HepG2 (cell line): ENCODE measurements at regions not wholly inside any gene's neighbourhood (a gene's known extent, or its start where the extent isn't known, plus 50 kb on each side); places are given as distances from the start of the nearest gene placed in this dataset.

Experiments used
- FOXA1 ChIP-seq, 2 experiments: fragments of 450-650 bp in 1 of 2; sonication (generic) in 1 of 2; formaldehyde crosslinking in 1 of 2; IDR thresholded peaks; 2 replicates each; pipeline versions ENCODE4 v1.4.0 to v1.6.1; 2016 to 2020; ENCODE audit warnings: missing genetic modification reagents in 1 of 2
- FOXA3 ChIP-seq: IDR thresholded peaks from 2 replicates; pipeline ENCODE4 v1.6.1; 2016; ENCODE audit warnings: missing genetic modification reagents, missing compliant biosample characterization
- HNRNPK ChIP-seq: fragments of 200-400 bp; formaldehyde crosslinking; IDR thresholded peaks from 2 replicates; pipeline ENCODE4 v1.6.1; 2018; ENCODE audit warnings: low read length, low read depth, moderate library complexity, mild to moderate bottlenecking; ENCODE audit not compliant: poor library complexity, severe bottlenecking
- MTA1 ChIP-seq: sonication (generic); formaldehyde crosslinking; IDR thresholded peaks from 2 replicates; pipeline ENCODE4 v1.4.0; 2020; ENCODE audit warnings: missing genetic modification reagents, mild to moderate bottlenecking, borderline replicate concordance
- PAX8 ChIP-seq: sonication (generic); formaldehyde crosslinking; IDR thresholded peaks from 2 replicates; pipeline ENCODE4 v1.8.0; 2022; ENCODE audit warnings: mild to moderate bottlenecking, missing genetic modification reagents, borderline replicate concordance
- REPIN1 ChIP-seq: sonication (generic); formaldehyde crosslinking; IDR thresholded peaks from 2 replicates; pipeline ENCODE4 v1.8.0; 2022; ENCODE audit warnings: missing genetic modification reagents, low read depth, mild to moderate bottlenecking, borderline replicate concordance
- RFXANK ChIP-seq: IDR thresholded peaks from 2 replicates; pipeline ENCODE4 v1.6.1; 2016
- SATB2 ChIP-seq: sonication (generic); formaldehyde crosslinking; IDR thresholded peaks from 2 replicates; pipeline ENCODE4 v1.5.0; 2020; ENCODE audit warnings: missing genetic modification reagents
- SOX6 ChIP-seq, 2 experiments: fragments of 450-650 bp in 1 of 2; sonication (generic) in 1 of 2; formaldehyde crosslinking in 1 of 2; IDR thresholded peaks; 2 replicates each; pipeline versions ENCODE4 v1.4.0 to v1.6.1; 2017 to 2020; ENCODE audit warnings: antibody characterized with exemption in 1 of 2, mild to moderate bottlenecking in 1 of 2, missing genetic modification reagents in 1 of 2
- ZNF746 ChIP-seq: sonication (generic); formaldehyde crosslinking; IDR thresholded peaks from 2 replicates; pipeline ENCODE4 v1.8.0; 2022; ENCODE audit warnings: mild to moderate bottlenecking, missing genetic modification reagents
- ZNF777 ChIP-seq: sonication (generic); formaldehyde crosslinking; IDR thresholded peaks from 2 replicates; pipeline ENCODE4 v1.4.0; 2020; ENCODE audit warnings: missing genetic modification reagents
- ZNF841 ChIP-seq: sonication (generic); formaldehyde crosslinking; IDR thresholded peaks from 2 replicates; pipeline ENCODE4 v1.8.1; 2023; ENCODE audit warnings: missing genetic modification reagents, borderline replicate concordance
- TF ChIP-seq, protein P1 (sequence below): sonication (generic); formaldehyde crosslinking; IDR thresholded peaks from 2 replicates; pipeline ENCODE4 v1.4.0; 2020; ENCODE audit warnings: missing genetic modification reagents, borderline replicate concordance
- TF ChIP-seq, protein P2 (sequence below): sonication (generic); formaldehyde crosslinking; IDR thresholded peaks from 2 replicates; pipeline ENCODE4 v1.5.1; 2020; ENCODE audit warnings: missing genetic modification reagents, mild to moderate bottlenecking, borderline replicate concordance
- TF ChIP-seq, protein P3 (sequence below): sonication (generic); formaldehyde crosslinking; IDR thresholded peaks from 2 replicates; pipeline ENCODE4 v1.4.0; 2020; ENCODE audit warnings: mild to moderate bottlenecking, missing genetic modification reagents
- TF ChIP-seq, protein P4 (sequence below): sonication (generic); formaldehyde crosslinking; IDR thresholded peaks from 2 replicates; pipeline ENCODE4 v1.4.0; 2020; ENCODE audit warnings: low read depth, mild to moderate bottlenecking, missing genetic modification reagents
- TF ChIP-seq, protein P5 (sequence below), 2 experiments: sonication (generic) in 1 of 2; formaldehyde crosslinking in 1 of 2; IDR thresholded peaks; 2 replicates each; pipeline versions ENCODE4 v1.4.0 to v1.6.1; 2018 to 2020; ENCODE audit warnings: missing genetic modification reagents in 2 of 2, borderline replicate concordance in 1 of 2, low read depth in 1 of 2, mild to moderate bottlenecking in 1 of 2, missing biosample characterization in 1 of 2
- TF ChIP-seq, protein P6 (sequence below): sonication (generic); formaldehyde crosslinking; IDR thresholded peaks from 2 replicates; pipeline ENCODE4 v1.5.0; 2020; ENCODE audit warnings: mild to moderate bottlenecking, missing genetic modification reagents, moderate library complexity

DNA sequence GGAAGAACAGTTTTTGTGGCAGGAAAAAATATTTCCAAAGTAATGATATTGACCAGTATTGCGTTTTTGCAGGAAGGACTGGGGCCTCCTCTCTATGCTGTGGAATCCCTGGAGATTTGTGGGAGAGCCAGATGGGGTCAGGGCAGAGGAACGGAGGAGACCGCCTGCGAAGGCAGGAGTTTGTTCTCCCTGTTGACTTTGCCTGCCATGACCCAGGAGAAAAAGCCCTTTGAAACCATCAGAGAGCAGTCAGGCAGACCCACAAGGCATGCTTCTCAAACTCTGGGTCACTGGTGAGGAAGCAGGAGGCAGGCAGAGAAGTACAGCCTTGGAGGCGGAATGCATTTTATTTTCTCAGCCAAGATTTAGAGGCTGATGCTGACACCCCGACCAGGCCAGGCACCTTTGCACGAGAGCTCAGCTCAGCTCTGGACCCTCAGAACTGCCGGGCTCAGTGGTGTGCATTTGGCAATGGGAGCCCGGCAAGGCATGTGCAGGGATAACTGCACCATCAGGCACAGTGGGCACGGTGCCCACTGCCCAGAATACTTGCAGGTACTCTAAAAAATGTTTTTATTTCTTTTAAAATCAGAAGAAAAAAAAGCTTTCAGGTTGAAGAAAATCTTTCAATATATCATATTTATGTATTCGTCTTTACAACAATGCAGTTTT lies 410.4 kb downstream of the RPS24 start (continued):
- TF ChIP-seq, protein P1, sequence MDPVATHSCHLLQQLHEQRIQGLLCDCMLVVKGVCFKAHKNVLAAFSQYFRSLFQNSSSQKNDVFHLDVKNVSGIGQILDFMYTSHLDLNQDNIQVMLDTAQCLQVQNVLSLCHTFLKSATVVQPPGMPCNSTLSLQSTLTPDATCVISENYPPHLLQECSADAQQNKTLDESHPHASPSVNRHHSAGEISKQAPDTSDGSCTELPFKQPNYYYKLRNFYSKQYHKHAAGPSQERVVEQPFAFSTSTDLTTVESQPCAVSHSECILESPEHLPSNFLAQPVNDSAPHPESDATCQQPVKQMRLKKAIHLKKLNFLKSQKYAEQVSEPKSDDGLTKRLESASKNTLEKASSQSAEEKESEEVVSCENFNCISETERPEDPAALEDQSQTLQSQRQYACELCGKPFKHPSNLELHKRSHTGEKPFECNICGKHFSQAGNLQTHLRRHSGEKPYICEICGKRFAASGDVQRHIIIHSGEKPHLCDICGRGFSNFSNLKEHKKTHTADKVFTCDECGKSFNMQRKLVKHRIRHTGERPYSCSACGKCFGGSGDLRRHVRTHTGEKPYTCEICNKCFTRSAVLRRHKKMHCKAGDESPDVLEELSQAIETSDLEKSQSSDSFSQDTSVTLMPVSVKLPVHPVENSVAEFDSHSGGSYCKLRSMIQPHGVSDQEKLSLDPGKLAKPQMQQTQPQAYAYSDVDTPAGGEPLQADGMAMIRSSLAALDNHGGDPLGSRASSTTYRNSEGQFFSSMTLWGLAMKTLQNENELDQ (CRISPR knock-in tag) = no peak
- no peak for TF ChIP-seq ZNF777
- no peak for TF ChIP-seq SATB2 (CRISPR knock-in tag)
- no peak for TF ChIP-seq PAX8 (CRISPR knock-in tag)
- 0 out of 2 replicates have a peak, but pooled peaks have one; percentile 6 for TF ChIP-seq REPIN1
- TF ChIP-seq MTA1 (CRISPR knock-in tag) = peak; percentile 70
- no peak for TF ChIP-seq HNRNPK
- TF ChIP-seq, protein P2, sequence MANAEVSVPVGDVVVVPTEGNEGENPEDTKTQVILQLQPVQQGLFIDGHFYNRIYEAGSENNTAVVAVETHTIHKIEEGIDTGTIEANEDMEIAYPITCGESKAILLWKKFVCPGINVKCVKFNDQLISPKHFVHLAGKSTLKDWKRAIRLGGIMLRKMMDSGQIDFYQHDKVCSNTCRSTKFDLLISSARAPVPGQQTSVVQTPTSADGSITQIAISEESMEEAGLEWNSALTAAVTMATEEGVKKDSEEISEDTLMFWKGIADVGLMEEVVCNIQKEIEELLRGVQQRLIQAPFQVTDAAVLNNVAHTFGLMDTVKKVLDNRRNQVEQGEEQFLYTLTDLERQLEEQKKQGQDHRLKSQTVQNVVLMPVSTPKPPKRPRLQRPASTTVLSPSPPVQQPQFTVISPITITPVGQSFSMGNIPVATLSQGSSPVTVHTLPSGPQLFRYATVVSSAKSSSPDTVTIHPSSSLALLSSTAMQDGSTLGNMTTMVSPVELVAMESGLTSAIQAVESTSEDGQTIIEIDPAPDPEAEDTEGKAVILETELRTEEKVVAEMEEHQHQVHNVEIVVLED (CRISPR knock-in tag) = no peak
- no peak for TF ChIP-seq ZNF746 (CRISPR knock-in tag)
- TF ChIP-seq FOXA1 (IDR thresholded peaks at IDR 0.05) = no peak
- TF ChIP-seq FOXA1 (CRISPR knock-in tag; IDR thresholded peaks at IDR 0.05) = peak; percentile 73
- TF ChIP-seq, protein P3, sequence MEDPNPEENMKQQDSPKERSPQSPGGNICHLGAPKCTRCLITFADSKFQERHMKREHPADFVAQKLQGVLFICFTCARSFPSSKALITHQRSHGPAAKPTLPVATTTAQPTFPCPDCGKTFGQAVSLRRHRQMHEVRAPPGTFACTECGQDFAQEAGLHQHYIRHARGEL (CRISPR knock-in tag) = no peak
- TF ChIP-seq, protein P4, sequence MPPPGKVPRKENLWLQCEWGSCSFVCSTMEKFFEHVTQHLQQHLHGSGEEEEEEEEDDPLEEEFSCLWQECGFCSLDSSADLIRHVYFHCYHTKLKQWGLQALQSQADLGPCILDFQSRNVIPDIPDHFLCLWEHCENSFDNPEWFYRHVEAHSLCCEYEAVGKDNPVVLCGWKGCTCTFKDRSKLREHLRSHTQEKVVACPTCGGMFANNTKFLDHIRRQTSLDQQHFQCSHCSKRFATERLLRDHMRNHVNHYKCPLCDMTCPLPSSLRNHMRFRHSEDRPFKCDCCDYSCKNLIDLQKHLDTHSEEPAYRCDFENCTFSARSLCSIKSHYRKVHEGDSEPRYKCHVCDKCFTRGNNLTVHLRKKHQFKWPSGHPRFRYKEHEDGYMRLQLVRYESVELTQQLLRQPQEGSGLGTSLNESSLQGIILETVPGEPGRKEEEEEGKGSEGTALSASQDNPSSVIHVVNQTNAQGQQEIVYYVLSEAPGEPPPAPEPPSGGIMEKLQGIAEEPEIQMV = peak; percentile 68; the same call in 1 of the 2 replicates
- TF ChIP-seq, protein P5, sequence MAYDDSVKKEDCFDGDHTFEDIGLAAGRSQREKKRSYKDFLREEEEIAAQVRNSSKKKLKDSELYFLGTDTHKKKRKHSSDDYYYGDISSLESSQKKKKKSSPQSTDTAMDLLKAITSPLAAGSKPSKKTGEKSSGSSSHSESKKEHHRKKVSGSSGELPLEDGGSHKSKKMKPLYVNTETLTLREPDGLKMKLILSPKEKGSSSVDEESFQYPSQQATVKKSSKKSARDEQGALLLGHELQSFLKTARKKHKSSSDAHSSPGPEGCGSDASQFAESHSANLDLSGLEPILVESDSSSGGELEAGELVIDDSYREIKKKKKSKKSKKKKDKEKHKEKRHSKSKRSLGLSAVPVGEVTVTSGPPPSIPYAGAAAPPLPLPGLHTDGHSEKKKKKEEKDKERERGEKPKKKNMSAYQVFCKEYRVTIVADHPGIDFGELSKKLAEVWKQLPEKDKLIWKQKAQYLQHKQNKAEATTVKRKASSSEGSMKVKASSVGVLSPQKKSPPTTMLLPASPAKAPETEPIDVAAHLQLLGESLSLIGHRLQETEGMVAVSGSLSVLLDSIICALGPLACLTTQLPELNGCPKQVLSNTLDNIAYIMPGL (CRISPR knock-in tag; IDR thresholded peaks at IDR 0.05; ENCODE audit: borderline replicate concordance in 1 of 2, low read depth in 1 of 2) = no peak
- peak; percentile 73 for TF ChIP-seq FOXA3 (CRISPR knock-in tag)
- no peak for TF ChIP-seq SOX6 (IDR thresholded peaks at IDR 0.05)
- TF ChIP-seq SOX6 (CRISPR knock-in tag; IDR thresholded peaks at IDR 0.05) = peak; percentile 36; the same call in 1 of the 2 replicates
- no peak for TF ChIP-seq ZNF841 (CRISPR knock-in tag)
- TF ChIP-seq RFXANK (CRISPR knock-in tag) = no peak
- TF ChIP-seq, protein P6, sequence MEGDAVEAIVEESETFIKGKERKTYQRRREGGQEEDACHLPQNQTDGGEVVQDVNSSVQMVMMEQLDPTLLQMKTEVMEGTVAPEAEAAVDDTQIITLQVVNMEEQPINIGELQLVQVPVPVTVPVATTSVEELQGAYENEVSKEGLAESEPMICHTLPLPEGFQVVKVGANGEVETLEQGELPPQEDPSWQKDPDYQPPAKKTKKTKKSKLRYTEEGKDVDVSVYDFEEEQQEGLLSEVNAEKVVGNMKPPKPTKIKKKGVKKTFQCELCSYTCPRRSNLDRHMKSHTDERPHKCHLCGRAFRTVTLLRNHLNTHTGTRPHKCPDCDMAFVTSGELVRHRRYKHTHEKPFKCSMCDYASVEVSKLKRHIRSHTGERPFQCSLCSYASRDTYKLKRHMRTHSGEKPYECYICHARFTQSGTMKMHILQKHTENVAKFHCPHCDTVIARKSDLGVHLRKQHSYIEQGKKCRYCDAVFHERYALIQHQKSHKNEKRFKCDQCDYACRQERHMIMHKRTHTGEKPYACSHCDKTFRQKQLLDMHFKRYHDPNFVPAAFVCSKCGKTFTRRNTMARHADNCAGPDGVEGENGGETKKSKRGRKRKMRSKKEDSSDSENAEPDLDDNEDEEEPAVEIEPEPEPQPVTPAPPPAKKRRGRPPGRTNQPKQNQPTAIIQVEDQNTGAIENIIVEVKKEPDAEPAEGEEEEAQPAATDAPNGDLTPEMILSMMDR (CRISPR knock-in tag) = peak; percentile 34
